Activated naive CD8-positive, alpha-beta T cell treated with anti-CD3 and anti-CD28 coated beads, Interleukin-2, amount 10 ng/mL, durations not matched to agents 7 days and 5 days (primary cell): ENCODE measurements at regions not wholly inside any gene's neighbourhood (a gene's known extent, or its start where the extent isn't known, plus 50 kb on each side); places are given as distances from the start of the nearest gene placed in this dataset.

Source experiments
- ATAC-seq: fragments of 150-1000 bp; cut with Tn5 transposase; one replicate; pipeline ENCODE4 v1.10.0; 2021; ENCODE audit warnings: low read depth, moderate library complexity
- POLR2A ChIA-PET: fragments of 350-600 bp; sonication (Branson Sonifier 250); formaldehyde crosslinking; loops from one replicate; lab custom pipeline; 2021; ENCODE audit warnings: antibody characterized with exemption; lab: Charles Lee
- DNase-seq: peaks from one replicate; pipeline ENCODE4 v3.0.0; 2021
- H3K27ac Mint-ChIP-seq: one replicate; pipeline ENCODE4 v1.8.0; 2022; ENCODE audit warnings: mild to moderate bottlenecking, mixed read lengths
- H3K27me3 Mint-ChIP-seq: one replicate; pipeline ENCODE4 v1.8.0; 2022; ENCODE audit warnings: mild to moderate bottlenecking, moderate library complexity, mixed read lengths
- H3K36me3 Mint-ChIP-seq: one replicate; pipeline ENCODE4 v1.8.0; 2021; ENCODE audit warnings: mild to moderate bottlenecking, mixed read lengths
- H3K4me1 Mint-ChIP-seq: one replicate; pipeline ENCODE4 v1.8.0; 2021; ENCODE audit warnings: mixed read lengths
- H3K4me3 Mint-ChIP-seq: one replicate; pipeline ENCODE4 v1.8.0; 2022; ENCODE audit warnings: mild to moderate bottlenecking, moderate library complexity, mixed read lengths
- H3K9me3 Mint-ChIP-seq: one replicate; pipeline ENCODE4 v1.8.0; 2021; ENCODE audit warnings: mixed read lengths

- Mint-ChIP-seq H3K4me3 (no peak overlapping the region), H3K27me3 (no peaks in the 10 kb centered on the region), H3K4me1 (no peaks in the 10 kb centered on the region), H3K9me3 (no peaks in the 10 kb centered on the region), H3K36me3 (no peaks in the 10 kb centered on the region), H3K27ac (no peak overlapping the region)
- ATAC-seq (no peak), DNase-seq (no peak)
- POLR2A ChIA-PET: no interaction called here
Measured at GRCh38 chr13:80605716-80606115, 264.8 kb upstream of the SPRY2 start.

- H3K4me1 Mint-ChIP-seq: no peaks in the 10 kb centered on the region
- ATAC-seq: no peak
- no peak overlapping the region for H3K4me3 Mint-ChIP-seq
- no peak for DNase-seq
- no peaks in the 10 kb centered on the region for H3K27me3 Mint-ChIP-seq
- H3K9me3 Mint-ChIP-seq: no peaks in the 10 kb centered on the region
- H3K36me3 Mint-ChIP-seq: no peaks in the 10 kb centered on the region
- POLR2A ChIA-PET: no interaction called here
- no peak overlapping the region for H3K27ac Mint-ChIP-seq
Measured at GRCh38 chr13:80605011-80605410, 264.1 kb upstream of the SPRY2 start.

GRCh38 chr13:80604098-80604497 is 263.2 kb upstream of the SPRY2 start:
- Mint-ChIP-seq H3K27me3 (no peaks in the 10 kb centered on the region), H3K27ac (no peak overlapping the region), H3K4me3 (no peak overlapping the region), H3K4me1 (no peaks in the 10 kb centered on the region), H3K36me3 (no peaks in the 10 kb centered on the region), H3K9me3 (no peaks in the 10 kb centered on the region)
- DNase-seq: no peak
- no peak for ATAC-seq
- POLR2A ChIA-PET: no interaction called here

GRCh38 chr13:80603351-80603750 is 262.4 kb upstream of the SPRY2 start:
- no peaks in the 10 kb centered on the region for H3K9me3 Mint-ChIP-seq
- H3K36me3 Mint-ChIP-seq: no peaks in the 10 kb centered on the region
- H3K4me3 Mint-ChIP-seq: no peak overlapping the region
- no peaks in the 10 kb centered on the region for H3K4me1 Mint-ChIP-seq
- DNase-seq (no peak), ATAC-seq (no peak)
- no peaks in the 10 kb centered on the region for H3K27me3 Mint-ChIP-seq
- POLR2A ChIA-PET: no interaction called here
- no peak overlapping the region for H3K27ac Mint-ChIP-seq

- Mint-ChIP-seq H3K9me3 (no peaks in the 10 kb centered on the region), H3K27me3 (no peaks in the 10 kb centered on the region), H3K4me3 (no peak overlapping the region), H3K27ac (no peak overlapping the region), H3K4me1 (no peaks in the 10 kb centered on the region), H3K36me3 (no peaks in the 10 kb centered on the region)
- POLR2A ChIA-PET: no interaction called here
- DNase-seq: no peak
- ATAC-seq: no peak
Measured at GRCh38 chr13:80599765-80600164, 258.8 kb upstream of the SPRY2 start.

DNA sequence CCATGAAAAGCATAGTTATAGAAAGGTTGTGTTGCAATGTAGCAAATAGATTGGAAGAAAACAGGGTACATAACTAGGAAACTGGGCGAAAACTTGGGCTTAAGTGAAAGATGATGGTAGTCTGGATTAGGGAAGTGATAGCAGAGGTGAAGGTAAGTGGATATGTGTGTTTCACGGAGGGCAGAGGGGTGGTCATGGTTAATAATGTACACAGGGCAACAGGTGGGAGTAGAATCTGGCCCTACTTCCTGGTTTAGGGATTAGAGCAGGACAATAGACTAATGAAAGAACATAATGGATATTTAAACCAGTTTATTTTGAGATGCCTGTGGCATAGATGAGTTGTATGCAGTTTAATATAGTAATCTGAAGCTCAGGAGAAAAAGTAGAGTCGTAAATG is 257.3 kb upstream of the SPRY2 start:
- POLR2A ChIA-PET: no interaction called here
- Mint-ChIP-seq H3K9me3 (no peaks in the 10 kb centered on the region), H3K4me1 (no peaks in the 10 kb centered on the region), H3K4me3 (no peak overlapping the region), H3K36me3 (no peaks in the 10 kb centered on the region), H3K27ac (no peak overlapping the region), H3K27me3 (no peaks in the 10 kb centered on the region)
- ATAC-seq: no peak
- no peak for DNase-seq

- Mint-ChIP-seq H3K9me3 (no peaks in the 10 kb centered on the region), H3K27me3 (no peaks in the 10 kb centered on the region), H3K27ac (no peak overlapping the region), H3K4me3 (no peak overlapping the region), H3K4me1 (no peaks in the 10 kb centered on the region), H3K36me3 (no peaks in the 10 kb centered on the region)
- DNase-seq (no peak), ATAC-seq (no peak)
- POLR2A ChIA-PET: no interaction called here
Measured at GRCh38 chr13:80591976-80592740, 251.2 kb upstream of the SPRY2 start.

- ATAC-seq: no peak
- H3K4me3 Mint-ChIP-seq: no peak overlapping the region
Measured at GRCh38 chr13:80590551-80590950, 249.6 kb upstream of the SPRY2 start.

GRCh38 chr13:80586356-80586755 is 245.4 kb upstream of the SPRY2 start:
- H3K9me3 Mint-ChIP-seq: no peaks in the 10 kb centered on the region
- no peak overlapping the region for H3K27ac Mint-ChIP-seq
- H3K4me3 Mint-ChIP-seq: no peak overlapping the region
- ATAC-seq (no peak), DNase-seq (no peak)
- no peaks in the 10 kb centered on the region for H3K27me3 Mint-ChIP-seq
- POLR2A ChIA-PET: no interaction called here
- H3K4me1 Mint-ChIP-seq: no peaks in the 10 kb centered on the region
- no peaks in the 10 kb centered on the region for H3K36me3 Mint-ChIP-seq

More at GRCh38 chr13:80590551-80590950, 249.6 kb upstream of the SPRY2 start:
- no peaks in the 10 kb centered on the region for H3K36me3 Mint-ChIP-seq
- POLR2A ChIA-PET: no interaction called here
- H3K27me3 Mint-ChIP-seq: no peaks in the 10 kb centered on the region
- H3K27ac Mint-ChIP-seq: no peak overlapping the region
- no peak for DNase-seq
- H3K9me3 Mint-ChIP-seq: no peaks in the 10 kb centered on the region
- no peaks in the 10 kb centered on the region for H3K4me1 Mint-ChIP-seq

- H3K4me3 Mint-ChIP-seq: no peak overlapping the region
- ATAC-seq: no peak
- no peak overlapping the region for H3K27ac Mint-ChIP-seq
- H3K9me3 Mint-ChIP-seq: no peaks in the 10 kb centered on the region
- DNase-seq: no peak
- H3K4me1 Mint-ChIP-seq: no peaks in the 10 kb centered on the region
- POLR2A ChIA-PET: no interaction called here
- H3K36me3 Mint-ChIP-seq: no peaks in the 10 kb centered on the region
- no peaks in the 10 kb centered on the region for H3K27me3 Mint-ChIP-seq
Measured at GRCh38 chr13:80585531-80585930, 244.6 kb upstream of the SPRY2 start.

DNA sequence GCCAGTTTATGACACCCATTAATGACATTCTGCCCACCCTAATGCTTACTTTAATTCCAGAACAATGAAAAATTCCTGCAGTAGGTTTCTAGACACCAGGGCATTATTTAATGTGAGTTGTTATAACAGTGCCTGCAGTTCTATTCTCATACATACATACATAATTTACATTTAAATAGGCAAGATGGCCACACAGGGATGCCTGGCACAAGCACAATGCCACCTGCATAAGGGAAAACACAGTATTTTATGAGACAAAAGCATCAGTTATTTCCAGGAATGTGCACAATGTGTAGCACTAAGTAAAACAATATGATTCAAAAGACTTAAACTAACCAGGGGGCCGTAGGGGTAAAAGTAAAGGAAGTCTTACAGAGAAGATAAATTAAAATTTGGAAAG is 243.9 kb upstream of the SPRY2 start:
- Mint-ChIP-seq H3K27ac (no peak overlapping the region), H3K36me3 (no peaks in the 10 kb centered on the region), H3K27me3 (no peaks in the 10 kb centered on the region), H3K4me3 (no peak overlapping the region), H3K9me3 (peaks cover under 1% of the 10 kb centered on the region), H3K4me1 (no peaks in the 10 kb centered on the region)
- POLR2A ChIA-PET: no interaction called here
- DNase-seq (no peak), ATAC-seq (no peak)

- Mint-ChIP-seq H3K4me3 (no peak overlapping the region), H3K9me3 (peaks cover 2% of the 10 kb centered on the region), H3K27ac (no peak overlapping the region), H3K27me3 (no peaks in the 10 kb centered on the region), H3K36me3 (no peaks in the 10 kb centered on the region), H3K4me1 (no peaks in the 10 kb centered on the region)
- POLR2A ChIA-PET: no interaction called here
- ATAC-seq (no peak), DNase-seq (no peak)
Measured at GRCh38 chr13:80584306-80584705, 243.4 kb upstream of the SPRY2 start.

- POLR2A ChIA-PET: no interaction called here
- Mint-ChIP-seq H3K27me3 (no peaks in the 10 kb centered on the region), H3K9me3 (peaks cover 3% of the 10 kb centered on the region), H3K4me1 (no peaks in the 10 kb centered on the region), H3K4me3 (no peak overlapping the region), H3K36me3 (no peaks in the 10 kb centered on the region), H3K27ac (no peak overlapping the region)
- ATAC-seq: no peak
- DNase-seq: no peak
Measured at GRCh38 chr13:80577926-80578670, 237.2 kb upstream of the SPRY2 start.

- Mint-ChIP-seq H3K36me3 (no peaks in the 10 kb centered on the region), H3K27me3 (no peaks in the 10 kb centered on the region), H3K9me3 (peaks cover 3% of the 10 kb centered on the region), H3K4me3 (no peak overlapping the region), H3K27ac (no peak overlapping the region), H3K4me1 (no peaks in the 10 kb centered on the region)
- POLR2A ChIA-PET: no interaction called here
- no peak for DNase-seq
- ATAC-seq: no peak
Measured at GRCh38 chr13:80577285-80577684, 236.4 kb upstream of the SPRY2 start.
